GM12874 (cell line): ENCODE measurements at regions not wholly inside any gene's neighbourhood (a gene's known extent, or its start where the extent isn't known, plus 50 kb on each side); places are given as distances from the start of the nearest gene placed in this dataset.

Source experiments
- CTCF ChIP-seq: IDR thresholded peaks from 2 replicates; pipeline ENCODE4 v1.5.1; 2011; ENCODE audit warnings: low read depth, mild to moderate bottlenecking, control low read depth, low read length, moderate library complexity; ENCODE audit not compliant: insufficient read depth

GRCh38 chr1:48115835-48116234 is 106.7 kb upstream of the SLC5A9 start:
- TF ChIP-seq CTCF = no peak

- TF ChIP-seq CTCF = no peak
Observed at GRCh38 chr1:48114596-48115382, 107.7 kb upstream of the SLC5A9 start.

GRCh38 chr1:48109390-48110013 is 112.3 kb upstream of the TRABD2B start:
- peak; percentile 69 for TF ChIP-seq CTCF

GRCh38 chr1:48107516-48107915 is 110.3 kb upstream of the TRABD2B start:
- no peak for TF ChIP-seq CTCF

GRCh38 chr1:48106049-48106448 is 108.9 kb upstream of the TRABD2B start:
- TF ChIP-seq CTCF = no peak

GRCh38 chr1:48105165-48105564 is 108.0 kb upstream of the TRABD2B start:
- no peak for TF ChIP-seq CTCF

GRCh38 chr1:48103495-48103894 is 106.3 kb upstream of the TRABD2B start:
- no peak for TF ChIP-seq CTCF
